HG03521 (cell line): ENCODE measurements at regions not wholly inside any gene's neighbourhood (a gene's known extent, or its start where the extent isn't known, plus 50 kb on each side); places are given as distances from the start of the nearest gene placed in this dataset.
A peak's percentile ranks its signal among the peaks of the same experiment; 100 is the strongest.
"Not testable (repeated sequence)": the region's sequence is repeated elsewhere in the genome, so short reads cannot be mapped to it uniquely, and the experiment has no call there.

Experiments used
- ATAC-seq: cut with Tn5 transposase; IDR thresholded peaks from one replicate; pipeline ENCODE4 v1.9.1; 2021; ENCODE audit warnings: mild to moderate bottlenecking, moderate library complexity; ENCODE audit not compliant: unreplicated experiment

DNA sequence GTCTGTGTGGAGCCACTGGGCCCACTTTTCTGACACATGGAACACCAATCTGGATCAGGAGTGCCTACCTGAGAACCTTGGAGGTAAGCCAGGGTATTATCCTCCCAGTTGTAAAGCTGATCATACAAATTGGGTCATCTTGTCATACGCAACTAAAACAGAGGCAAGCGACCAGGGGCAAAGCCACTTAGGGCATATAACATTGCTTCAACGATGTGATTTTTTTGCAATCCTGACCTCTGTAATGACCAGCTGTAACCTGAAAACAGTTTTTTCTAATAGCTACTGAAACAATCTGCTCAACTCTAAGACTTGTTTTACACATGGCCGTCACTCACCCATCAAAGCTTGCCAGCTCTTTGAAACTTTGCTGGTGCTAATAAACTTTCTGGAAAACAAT lies 261.5 kb upstream of the AGTR2 start:
- ATAC-seq: no peak

DNA sequence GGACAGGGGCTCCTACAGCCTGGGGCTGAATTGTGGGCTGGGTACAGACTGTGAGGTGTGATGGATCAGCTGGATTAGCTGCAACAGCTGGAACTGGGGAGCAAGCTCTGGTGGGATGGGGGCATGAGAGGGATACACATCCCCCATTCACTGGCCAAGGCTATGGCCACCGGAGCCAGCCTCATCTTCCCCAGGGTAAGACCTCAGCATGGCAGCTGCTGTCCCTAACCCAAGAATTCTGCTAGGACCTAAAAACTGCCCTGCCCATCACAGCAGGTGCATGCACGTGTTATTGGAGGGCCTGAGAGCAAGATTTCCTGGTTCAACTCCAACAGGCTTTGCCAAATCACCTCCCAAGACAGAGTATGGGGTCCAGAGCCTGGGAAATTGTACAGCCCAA lies 258.6 kb upstream of the AGTR2 start:
- no peak for ATAC-seq

GRCh38 chrX:115912372-115912897 lies 258.1 kb upstream of the AGTR2 start:
- ATAC-seq: peak; percentile 93

GRCh38 chrX:115913575-115913974 lies 257.0 kb upstream of the AGTR2 start:
- peak; percentile 25 for ATAC-seq

- ATAC-seq: not testable (repeated sequence)
Measured at GRCh38 chrX:115915625-115916024, 254.9 kb upstream of the AGTR2 start.

- no peak for ATAC-seq
Measured at GRCh38 chrX:115929480-115929879, 241.1 kb upstream of the AGTR2 start.

- no peak for ATAC-seq
Measured at GRCh38 chrX:115936008-115936407, 234.5 kb upstream of the AGTR2 start.

- peak; percentile 66 for ATAC-seq
Measured at GRCh38 chrX:115939070-115939469, 231.5 kb upstream of the AGTR2 start.

DNA sequence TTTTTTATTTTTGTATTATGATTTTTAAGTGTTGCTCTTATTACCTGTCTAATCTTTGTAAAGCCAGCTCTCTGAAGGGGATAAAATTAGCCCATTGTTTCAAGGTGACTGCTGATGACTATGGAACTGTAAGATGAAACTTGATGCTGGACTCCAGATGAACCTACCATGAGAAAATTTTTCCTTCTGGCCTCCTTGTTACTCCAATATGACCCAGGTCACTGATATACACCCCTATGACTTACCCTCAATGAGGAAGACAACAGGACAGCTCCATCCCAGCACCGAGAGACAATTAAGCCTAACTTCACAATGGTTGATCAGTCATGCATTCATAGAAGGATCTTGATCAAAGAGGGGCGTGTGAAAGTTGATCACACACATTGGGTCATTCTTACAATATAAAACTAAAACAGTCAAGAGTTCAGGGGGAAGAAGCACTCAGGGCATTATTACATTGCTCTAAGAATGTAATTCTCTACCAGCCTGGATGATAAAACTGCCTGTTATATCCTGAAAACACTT lies 230.8 kb upstream of the AGTR2 start:
- ATAC-seq: no peak

DNA sequence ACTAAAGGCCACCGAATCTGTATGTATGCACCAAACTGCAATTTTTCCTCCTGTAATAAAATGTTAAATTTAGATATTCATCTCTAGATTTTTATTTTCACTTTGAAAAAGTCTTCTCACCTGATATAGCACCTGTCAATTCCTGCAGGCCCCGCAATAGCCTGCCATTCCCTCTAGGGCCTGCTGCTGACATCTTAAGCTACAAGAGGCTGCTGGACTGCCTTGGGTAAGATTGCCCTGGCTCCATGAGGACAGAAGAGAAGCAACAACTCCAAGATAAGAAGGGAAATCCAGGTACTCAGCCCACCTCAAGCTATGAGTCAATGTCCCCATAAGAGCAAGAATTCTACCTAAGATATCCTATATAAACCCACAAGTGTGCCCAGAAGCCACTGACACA lies 230.2 kb upstream of the AGTR2 start:
- peak; percentile 41 for ATAC-seq

DNA sequence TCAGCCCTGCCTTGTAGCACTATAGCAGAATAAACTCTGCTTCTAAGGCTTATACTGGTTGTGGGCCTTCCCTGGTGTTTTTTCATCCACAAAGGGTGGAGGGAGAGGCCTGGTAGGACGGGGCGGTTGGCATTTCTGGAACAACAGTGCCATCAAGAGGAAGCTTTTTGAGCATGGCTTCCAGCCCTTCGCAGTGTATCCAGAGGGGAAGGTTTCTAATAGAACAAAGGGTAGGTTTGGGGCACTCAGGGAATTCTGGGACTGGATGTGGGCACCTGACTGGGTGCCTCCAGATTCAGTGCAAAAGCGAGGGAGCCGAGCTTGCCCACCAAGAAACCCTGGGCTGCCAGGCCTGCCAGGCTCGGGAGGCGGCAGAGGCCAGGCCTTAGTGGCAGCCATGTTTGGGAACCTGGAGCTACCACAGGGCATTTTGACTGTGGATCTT lies 229.6 kb upstream of the AGTR2 start:
- peak; percentile 53 for ATAC-seq

GRCh38 chrX:115941388-115941787 lies 229.2 kb upstream of the AGTR2 start:
- no peak for ATAC-seq

GRCh38 chrX:115946059-115946458 lies 224.5 kb upstream of the AGTR2 start:
- no peak for ATAC-seq

- no peak for ATAC-seq
Measured at GRCh38 chrX:115948018-115948923, 222.3 kb upstream of the AGTR2 start.

GRCh38 chrX:115949900-115950822 lies 220.4 kb upstream of the AGTR2 start:
- no peak for ATAC-seq

- no peak for ATAC-seq
Measured at GRCh38 chrX:115952417-115953092, 218.0 kb upstream of the AGTR2 start.

GRCh38 chrX:115957862-115958490 lies 212.6 kb upstream of the AGTR2 start:
- no peak for ATAC-seq

GRCh38 chrX:115958687-115959359 lies 211.7 kb upstream of the AGTR2 start:
- ATAC-seq: no peak

DNA sequence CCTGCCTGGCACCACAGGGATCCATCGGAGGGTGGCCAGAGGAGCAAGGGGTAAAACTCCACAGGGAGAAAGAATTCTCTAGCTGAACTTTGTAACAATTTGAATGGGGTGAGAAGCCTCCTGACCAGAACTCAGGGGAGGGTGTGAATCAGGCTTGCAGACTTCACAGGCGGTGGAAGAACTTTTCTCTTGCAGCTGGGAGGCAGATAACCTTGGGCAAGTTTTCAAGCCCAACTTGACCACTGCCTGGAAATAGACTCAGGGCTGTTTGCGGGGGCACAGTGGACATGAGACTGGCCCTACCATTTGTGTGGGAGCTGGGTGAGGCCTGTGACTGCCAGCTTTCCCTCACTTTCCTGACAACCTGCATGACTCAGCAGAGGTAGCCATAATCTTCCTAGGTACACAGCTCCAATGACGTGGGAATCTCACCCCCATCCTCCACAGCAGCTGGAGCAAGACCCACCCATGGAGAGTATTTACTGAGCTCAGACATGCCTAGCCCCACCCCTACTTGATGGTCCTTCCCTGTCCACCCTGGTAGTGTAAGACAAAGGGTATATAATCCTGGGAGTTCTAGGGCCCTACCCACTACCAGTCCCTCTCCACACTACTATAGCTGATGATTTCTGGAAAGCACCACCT lies 210.0 kb upstream of the AGTR2 start:
- ATAC-seq: no peak
